ENCODE measurements at regions not wholly inside any gene's neighbourhood (a gene's known extent, or its start where the extent isn't known, plus 50 kb on each side); places are given as distances from the start of the nearest gene placed in this dataset.

- 81% methylated on average over 11 of the region's 11 CpGs for WGBS
- no peak for DNase-seq (ENCODE audit: extremely low spot score)
- no peak overlapping the region for H3K4me3 ChIP-seq (ENCODE audit: low read depth, low read length)
- H3K36me3 ChIP-seq (ENCODE audit: insufficient read depth): no peaks in the 10 kb centered on the region
- no peaks in the 10 kb centered on the region for H3K4me1 ChIP-seq (ENCODE audit: insufficient read depth)
- no peak overlapping the region for H3K27ac ChIP-seq (ENCODE audit: low read depth)
These were observed 499.1 kb downstream of the MN1 start for GRCh38 chr22:27302501-27302900.

- H3K4me1 ChIP-seq (ENCODE audit: insufficient read depth): no peaks in the 10 kb centered on the region
- H3K36me3 ChIP-seq (ENCODE audit: insufficient read depth): no peaks in the 10 kb centered on the region
- no peak for DNase-seq (ENCODE audit: extremely low spot score)
- H3K4me3 ChIP-seq (ENCODE audit: low read depth, low read length): no peak overlapping the region
- H3K27ac ChIP-seq (ENCODE audit: low read depth): no peak overlapping the region
These were observed 497.8 kb downstream of the MN1 start for GRCh38 chr22:27303718-27304117.

DNA sequence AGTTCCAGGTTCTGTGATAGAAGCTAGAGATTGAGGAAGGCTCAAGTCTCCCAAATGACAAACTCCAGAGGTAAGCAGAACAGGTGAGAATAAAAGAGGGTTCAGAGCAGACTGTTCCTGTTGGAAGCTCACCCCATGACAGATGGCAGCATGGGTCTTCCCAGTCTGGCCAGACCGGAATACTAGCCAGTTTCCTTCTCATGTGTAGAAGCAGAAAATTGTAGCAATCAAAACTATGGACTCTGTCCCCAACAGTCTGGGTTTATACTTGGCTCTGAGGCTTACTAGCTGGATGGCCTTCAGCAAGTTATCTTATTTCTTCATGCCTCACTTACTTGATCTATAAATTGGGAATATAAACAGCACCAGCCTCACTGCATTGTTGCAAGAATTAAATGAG, 494.8 kb downstream of the MN1 start:
- no peak overlapping the region for H3K4me3 ChIP-seq (ENCODE audit: low read depth, low read length)
- no peak for DNase-seq (ENCODE audit: extremely low spot score)
- H3K27ac ChIP-seq (ENCODE audit: low read depth): no peak overlapping the region
- H3K36me3 ChIP-seq (ENCODE audit: insufficient read depth): no peaks in the 10 kb centered on the region
- no peaks in the 10 kb centered on the region for H3K4me1 ChIP-seq (ENCODE audit: insufficient read depth)
- 80% methylated on average over 1 of the region's 1 CpG for WGBS

DNA sequence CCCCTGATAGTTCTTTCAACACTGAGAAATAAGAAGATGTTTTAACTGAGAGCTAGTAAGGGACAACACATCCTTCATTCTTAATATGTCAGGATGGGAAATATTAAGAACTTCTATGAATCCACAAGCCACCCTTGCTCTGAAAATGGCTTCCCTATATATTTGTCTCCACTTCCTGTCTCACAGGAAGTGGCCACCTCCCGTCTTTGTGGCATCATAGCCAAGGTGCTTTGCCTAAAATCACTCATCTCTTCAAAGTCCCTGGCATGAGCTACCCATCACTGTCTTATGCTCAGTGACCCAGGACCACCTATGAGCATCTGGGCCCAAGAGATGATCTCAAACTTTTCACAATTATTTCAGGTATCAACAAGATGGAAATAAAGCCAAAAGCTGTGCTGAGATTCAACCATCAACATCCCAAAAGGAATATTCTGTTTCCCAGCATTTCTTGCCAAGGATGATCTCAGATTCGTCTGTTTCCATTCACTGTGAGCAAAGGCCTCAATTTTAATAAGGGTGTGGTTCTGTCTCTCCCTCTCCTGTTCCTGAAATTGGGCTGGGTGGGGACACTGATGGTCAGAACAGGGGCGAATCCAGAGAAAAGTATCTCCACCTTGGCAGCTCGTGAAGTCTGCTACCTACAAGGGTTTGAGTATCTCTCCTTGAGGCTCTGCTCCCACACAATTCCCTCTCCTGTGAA, 493.9 kb downstream of the MN1 start:
- DNase-seq (ENCODE audit: extremely low spot score): no peak
- 58% methylated on average over 4 of the region's 4 CpGs for WGBS
- H3K27ac ChIP-seq (ENCODE audit: low read depth): no peak overlapping the region

DNA sequence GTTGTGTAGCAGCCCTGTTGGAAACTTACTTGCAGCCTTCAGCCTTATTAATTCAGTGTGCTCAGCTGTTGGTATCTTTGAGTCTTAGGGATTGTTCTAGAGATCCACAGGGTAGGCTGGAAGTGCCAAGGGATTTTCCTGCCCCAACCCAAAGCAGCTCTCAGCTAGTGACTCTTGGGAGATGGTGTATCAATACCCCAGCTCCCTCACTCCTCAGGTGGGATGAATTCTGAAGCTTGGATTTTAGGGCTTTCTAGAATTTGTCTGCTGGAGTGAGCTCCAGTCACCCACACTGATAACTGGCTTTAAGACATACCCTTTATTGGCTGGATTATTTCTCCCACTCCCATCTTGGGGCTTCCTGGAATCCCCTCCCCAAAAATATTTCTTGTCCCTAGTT, 493.0 kb downstream of the MN1 start:
- Histone ChIP-seq H3K36me3 (ENCODE audit: insufficient read depth) (no peaks in the 10 kb centered on the region), H3K27ac (ENCODE audit: low read depth) (no peak overlapping the region), H3K4me1 (ENCODE audit: insufficient read depth) (no peaks in the 10 kb centered on the region), H3K4me3 (ENCODE audit: low read depth, low read length) (no peak overlapping the region)
- no peak for DNase-seq (ENCODE audit: extremely low spot score)

More for the DNA sequence above, 493.9 kb downstream of the MN1 start:
- Histone ChIP-seq H3K36me3 (ENCODE audit: insufficient read depth) (no peaks in the 10 kb centered on the region), H3K4me1 (ENCODE audit: insufficient read depth) (no peaks in the 10 kb centered on the region), H3K4me3 (ENCODE audit: low read depth, low read length) (no peak overlapping the region)

GRCh38 chr22:27309697-27310096, 491.9 kb downstream of the MN1 start:
- DNase-seq (ENCODE audit: extremely low spot score): no peak
- 41% methylated on average over 2 of the region's 2 CpGs for WGBS
- Histone ChIP-seq H3K36me3 (ENCODE audit: insufficient read depth) (no peaks in the 10 kb centered on the region), H3K27ac (ENCODE audit: low read depth) (no peak overlapping the region), H3K4me1 (ENCODE audit: insufficient read depth) (no peaks in the 10 kb centered on the region), H3K4me3 (ENCODE audit: low read depth, low read length) (no peak overlapping the region)

- H3K4me1 ChIP-seq (ENCODE audit: insufficient read depth): no peaks in the 10 kb centered on the region
- no peaks in the 10 kb centered on the region for H3K36me3 ChIP-seq (ENCODE audit: insufficient read depth)
- WGBS: 73% methylated on average over 30 of the region's 30 CpGs
These were observed 490.4 kb downstream of the MN1 start for GRCh38 chr22:27310966-27311697.

DNA sequence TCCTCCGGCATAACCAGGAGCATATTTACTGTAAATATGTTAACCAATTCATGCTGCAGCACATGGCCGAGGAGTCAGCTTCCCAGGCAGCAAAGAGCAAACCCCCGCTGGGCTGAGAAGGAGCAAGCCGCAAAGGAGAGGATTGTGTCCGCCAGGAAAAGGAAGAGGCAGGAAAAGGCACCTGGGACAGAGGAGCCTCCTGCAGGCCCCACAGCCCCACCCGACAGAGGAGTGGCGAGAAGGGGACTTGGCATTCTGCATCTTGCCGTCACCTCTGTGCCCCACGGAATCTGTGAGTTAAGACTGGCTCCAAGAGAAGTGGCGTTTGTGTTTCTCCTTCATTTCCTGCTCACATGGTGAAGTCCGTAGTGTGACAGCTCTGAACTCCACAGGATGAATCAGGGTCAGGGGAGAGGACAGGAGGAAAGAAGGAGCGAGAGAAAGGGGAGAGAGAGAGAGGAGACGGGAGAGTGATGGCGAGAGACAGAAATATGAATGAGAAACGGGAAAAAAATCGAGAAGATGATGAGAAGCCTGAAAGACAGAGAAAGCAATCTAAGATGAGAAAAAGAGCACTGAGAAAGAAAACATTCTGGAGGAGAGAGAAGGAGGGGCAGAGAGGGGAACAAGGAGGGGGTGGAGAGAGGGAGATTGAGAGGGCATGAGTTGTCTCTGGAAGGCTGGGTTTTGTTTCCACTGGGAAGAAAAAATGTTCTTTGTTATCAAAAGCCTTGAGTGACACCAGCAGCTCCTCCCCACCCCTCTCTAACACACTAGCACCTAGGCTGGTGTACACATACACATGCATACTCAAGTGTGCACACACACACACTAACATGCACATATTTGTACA, 489.6 kb downstream of the MN1 start:
- Histone ChIP-seq H3K4me3 (ENCODE audit: low read depth, low read length) (no peak overlapping the region), H3K4me1 (ENCODE audit: insufficient read depth) (no peaks in the 10 kb centered on the region), H3K27ac (ENCODE audit: low read depth) (no peak overlapping the region), H3K36me3 (ENCODE audit: insufficient read depth) (no peaks in the 10 kb centered on the region)
- WGBS: 36% methylated on average over 16 of the region's 16 CpGs
- no peak for DNase-seq (ENCODE audit: extremely low spot score)

More at GRCh38 chr22:27310966-27311697, 490.4 kb downstream of the MN1 start:
- DNase-seq (ENCODE audit: extremely low spot score): no peak
- no peak overlapping the region for H3K4me3 ChIP-seq (ENCODE audit: low read depth, low read length)
- no peak overlapping the region for H3K27ac ChIP-seq (ENCODE audit: low read depth)

DNA sequence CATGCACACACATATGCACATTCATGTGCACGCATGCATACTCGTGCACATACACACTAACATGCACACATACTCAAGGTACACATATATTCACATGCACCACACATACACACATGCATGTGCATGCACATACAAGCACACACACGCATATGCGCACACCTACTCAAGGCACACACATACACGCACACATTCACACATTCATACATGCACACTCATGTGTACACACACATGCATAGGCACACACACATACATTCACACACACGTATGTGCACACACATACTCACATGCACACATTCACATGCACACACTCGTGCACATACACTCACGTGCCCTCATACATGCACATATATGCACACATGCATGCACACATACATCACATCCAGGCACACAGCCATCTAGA, 489.0 kb downstream of the MN1 start:
- no peaks in the 10 kb centered on the region for H3K36me3 ChIP-seq (ENCODE audit: insufficient read depth)
- 88% methylated on average over 8 of the region's 8 CpGs for WGBS
- no peak for DNase-seq (ENCODE audit: extremely low spot score)
- no peak overlapping the region for H3K4me3 ChIP-seq (ENCODE audit: low read depth, low read length)
- no peaks in the 10 kb centered on the region for H3K4me1 ChIP-seq (ENCODE audit: insufficient read depth)
- no peak overlapping the region for H3K27ac ChIP-seq (ENCODE audit: low read depth)

DNA sequence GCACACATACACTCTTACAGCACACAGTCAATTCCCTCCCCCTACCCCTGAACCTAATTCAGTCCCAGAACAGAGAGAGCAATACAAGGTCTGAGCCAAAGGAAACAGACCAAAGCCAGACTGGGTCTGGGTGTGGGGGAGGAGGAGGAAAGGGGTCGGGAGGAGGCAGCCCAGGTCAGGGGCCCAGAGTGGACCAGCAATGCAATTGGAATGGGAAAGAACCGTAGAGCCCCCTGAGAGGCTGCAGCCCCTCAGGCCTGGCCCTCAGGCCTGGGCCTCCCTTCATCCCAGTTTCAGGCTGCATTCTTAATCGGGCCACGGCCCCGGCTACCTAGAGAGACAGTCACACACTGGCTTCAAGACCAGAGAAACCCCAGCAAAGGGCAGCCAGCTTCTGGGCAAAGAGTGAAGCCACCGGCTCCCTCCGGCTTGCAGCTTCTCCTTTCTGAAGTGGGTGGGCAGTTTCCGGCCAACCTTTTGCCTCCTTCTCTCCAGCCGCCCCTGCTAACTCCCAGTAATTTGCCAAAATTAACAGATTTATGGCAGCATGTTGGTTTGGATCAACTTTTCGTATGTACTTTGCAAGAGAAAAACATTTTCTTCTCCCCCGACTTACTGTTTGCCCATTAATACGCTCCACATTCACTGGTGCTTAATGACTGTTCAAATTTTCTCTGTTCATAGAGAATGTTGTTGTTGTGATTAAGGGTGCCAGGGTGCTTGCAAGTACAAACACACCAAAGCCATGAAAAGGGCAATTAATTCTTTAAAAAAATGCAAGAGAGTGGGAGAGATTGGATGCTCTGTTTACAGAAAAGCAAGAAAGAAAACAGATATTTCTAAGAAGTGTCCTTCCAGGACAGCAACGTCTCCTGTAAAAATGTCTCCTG, 488.3 kb downstream of the MN1 start:
- Histone ChIP-seq H3K4me1 (ENCODE audit: insufficient read depth) (no peaks in the 10 kb centered on the region), H3K4me3 (ENCODE audit: low read depth, low read length) (no peak overlapping the region), H3K27ac (ENCODE audit: low read depth) (no peak overlapping the region), H3K36me3 (ENCODE audit: insufficient read depth) (no peaks in the 10 kb centered on the region)
- no peak for DNase-seq (ENCODE audit: extremely low spot score)
- WGBS: 59% methylated on average over 13 of the region's 13 CpGs

GRCh38 chr22:27314276-27314807, 487.2 kb downstream of the MN1 start:
- no peak overlapping the region for H3K27ac ChIP-seq (ENCODE audit: low read depth)
- H3K4me3 ChIP-seq (ENCODE audit: low read depth, low read length): no peak overlapping the region
- no peak for DNase-seq (ENCODE audit: extremely low spot score)
- no peaks in the 10 kb centered on the region for H3K4me1 ChIP-seq (ENCODE audit: insufficient read depth)
- 67% methylated on average over 9 of the region's 9 CpGs for WGBS
- H3K36me3 ChIP-seq (ENCODE audit: insufficient read depth): no peaks in the 10 kb centered on the region

DNA sequence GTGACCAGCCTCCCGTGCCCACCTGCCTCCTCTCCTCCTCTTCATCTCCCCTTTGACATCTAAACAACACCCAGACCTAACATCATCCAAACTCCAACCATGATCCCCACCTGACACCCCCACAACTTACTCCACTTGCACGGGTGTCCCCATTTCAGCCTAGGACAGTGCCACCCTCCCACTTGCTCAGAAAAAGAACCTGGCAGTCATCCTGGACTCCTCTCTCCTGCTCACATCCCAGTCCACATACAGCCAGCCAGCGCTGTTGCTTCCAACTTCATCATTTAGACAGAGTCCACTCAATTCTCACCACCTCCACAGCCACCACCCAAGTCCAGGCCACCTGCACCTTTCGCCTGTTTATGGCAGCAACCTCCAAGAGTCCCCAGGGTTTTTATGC, 485.7 kb downstream of the MN1 start:
- Histone ChIP-seq H3K4me1 (ENCODE audit: insufficient read depth) (no peaks in the 10 kb centered on the region), H3K4me3 (ENCODE audit: low read depth, low read length) (no peak overlapping the region), H3K27ac (ENCODE audit: low read depth) (no peak overlapping the region), H3K36me3 (ENCODE audit: insufficient read depth) (no peaks in the 10 kb centered on the region)
- DNase-seq (ENCODE audit: extremely low spot score): no peak
- 92% methylated on average over 4 of the region's 4 CpGs for WGBS

GRCh38 chr22:27317096-27317495, 484.5 kb downstream of the MN1 start:
- Histone ChIP-seq H3K36me3 (ENCODE audit: insufficient read depth) (no peaks in the 10 kb centered on the region), H3K4me1 (ENCODE audit: insufficient read depth) (no peaks in the 10 kb centered on the region), H3K27ac (ENCODE audit: low read depth) (no peak overlapping the region), H3K4me3 (ENCODE audit: low read depth, low read length) (no peak overlapping the region)
- WGBS: 78% methylated on average over 5 of the region's 5 CpGs
- DNase-seq (ENCODE audit: extremely low spot score): no peak
